HG02588 (cell line): ENCODE measurements at regions not wholly inside any gene's neighbourhood (a gene's known extent, or its start where the extent isn't known, plus 50 kb on each side); places are given as distances from the start of the nearest gene placed in this dataset.
"Not testable (repeated sequence)": the region's sequence is repeated elsewhere in the genome, so short reads cannot be mapped to it uniquely, and the experiment has no call there.

Source experiments
- ATAC-seq: cut with Tn5 transposase; IDR thresholded peaks from one replicate; pipeline ENCODE4 v1.9.1; 2021; ENCODE audit warnings: mild to moderate bottlenecking, moderate library complexity; ENCODE audit not compliant: unreplicated experiment

DNA sequence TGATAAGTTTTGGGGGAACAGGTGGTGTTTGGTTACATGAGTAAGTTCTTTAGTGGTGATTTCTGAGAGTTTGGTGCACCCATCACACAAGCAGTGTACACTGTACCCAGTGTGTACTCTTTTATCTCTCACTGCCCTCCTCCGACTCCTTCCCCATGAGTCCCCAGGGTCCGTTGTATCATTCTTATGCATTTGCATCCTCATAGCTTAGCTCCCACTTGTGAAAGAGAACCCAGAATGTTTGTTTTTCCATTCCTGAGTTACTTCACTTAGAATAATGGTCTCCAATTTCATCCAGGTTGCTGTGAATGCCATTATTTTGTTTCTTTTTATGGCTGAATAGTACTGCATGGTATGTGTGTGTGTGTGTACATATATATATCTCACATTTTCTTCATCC lies 295.8 kb upstream of the GRAMD2B start:
- ATAC-seq: not testable (repeated sequence)

- no peak for ATAC-seq
Measured at GRCh38 chr5:126129431-126129830, 293.8 kb upstream of the GRAMD2B start.

- ATAC-seq: no peak
Measured at GRCh38 chr5:126133424-126133823, 289.8 kb upstream of the GRAMD2B start.

GRCh38 chr5:126137891-126138280 lies 285.3 kb upstream of the GRAMD2B start:
- no peak for ATAC-seq

- no peak for ATAC-seq
Measured at GRCh38 chr5:126138281-126138931, 284.8 kb upstream of the GRAMD2B start.

DNA sequence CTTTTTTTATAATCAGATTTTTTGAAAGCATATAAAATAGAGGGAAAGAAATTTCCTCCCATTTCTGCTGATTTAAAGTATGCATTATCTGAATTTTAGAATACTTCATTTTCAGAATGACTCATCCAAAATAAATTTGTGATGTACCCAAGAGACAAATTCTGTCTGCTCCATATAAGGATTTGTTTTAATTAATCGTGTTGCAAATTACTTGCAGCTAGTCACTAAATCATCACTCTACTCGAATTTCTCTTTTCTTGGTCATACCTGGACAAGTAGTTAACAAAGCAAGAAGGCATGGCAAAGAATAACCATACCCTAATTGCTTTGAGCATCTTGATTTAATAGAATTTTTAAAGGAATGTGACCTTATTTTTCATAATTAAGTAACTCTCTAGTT lies 284.1 kb upstream of the GRAMD2B start:
- ATAC-seq: no peak

DNA sequence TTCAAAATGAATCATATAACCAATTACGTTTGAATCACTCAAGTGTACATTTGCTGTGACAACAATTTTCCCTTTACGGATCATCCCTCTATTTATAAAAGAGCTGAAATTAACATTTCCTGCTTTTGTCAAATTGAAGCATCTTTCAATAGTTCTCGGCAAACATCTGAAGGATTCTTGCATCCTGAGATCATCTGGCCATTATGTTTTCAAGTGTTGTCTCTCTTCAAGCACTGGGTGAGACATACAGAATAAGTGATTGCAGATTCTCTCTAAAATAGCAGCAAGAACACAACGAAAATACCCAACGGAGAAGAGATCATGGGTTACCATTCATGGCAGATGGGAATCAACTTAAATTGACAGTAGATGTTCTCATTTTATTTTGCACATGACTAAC lies 283.4 kb upstream of the GRAMD2B start:
- no peak for ATAC-seq

- ATAC-seq: no peak
Measured at GRCh38 chr5:126143622-126144021, 279.6 kb upstream of the GRAMD2B start.

GRCh38 chr5:126150319-126150718 lies 272.9 kb upstream of the GRAMD2B start:
- ATAC-seq: not testable (repeated sequence)

- not testable (repeated sequence) for ATAC-seq
Measured at GRCh38 chr5:126155298-126155697, 267.9 kb upstream of the GRAMD2B start.

- no peak for ATAC-seq
Measured at GRCh38 chr5:126166368-126166767, 256.8 kb upstream of the GRAMD2B start.

GRCh38 chr5:126168785-126169184 lies 254.4 kb upstream of the GRAMD2B start:
- ATAC-seq: no peak

GRCh38 chr5:126171916-126172315 lies 251.3 kb upstream of the GRAMD2B start:
- ATAC-seq: no peak

DNA sequence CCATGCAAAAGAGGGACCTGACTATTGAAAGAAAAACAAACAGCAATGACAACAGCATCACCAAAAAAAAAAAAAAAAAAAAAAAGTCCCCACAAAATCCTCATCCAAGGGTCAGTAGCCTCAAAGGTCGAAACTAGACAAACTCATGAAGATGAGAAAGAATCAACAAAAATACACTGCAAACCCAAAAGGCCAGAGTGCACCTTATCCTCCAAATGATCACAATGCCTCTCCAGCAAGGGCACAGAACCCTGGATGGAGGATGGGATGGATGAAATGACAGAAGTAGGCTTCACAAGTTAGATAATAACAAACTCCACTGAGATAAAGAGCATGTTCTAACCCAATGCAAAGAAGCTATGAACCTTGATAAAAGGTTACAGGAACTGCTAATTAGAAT lies 250.4 kb upstream of the GRAMD2B start:
- ATAC-seq: no peak

DNA sequence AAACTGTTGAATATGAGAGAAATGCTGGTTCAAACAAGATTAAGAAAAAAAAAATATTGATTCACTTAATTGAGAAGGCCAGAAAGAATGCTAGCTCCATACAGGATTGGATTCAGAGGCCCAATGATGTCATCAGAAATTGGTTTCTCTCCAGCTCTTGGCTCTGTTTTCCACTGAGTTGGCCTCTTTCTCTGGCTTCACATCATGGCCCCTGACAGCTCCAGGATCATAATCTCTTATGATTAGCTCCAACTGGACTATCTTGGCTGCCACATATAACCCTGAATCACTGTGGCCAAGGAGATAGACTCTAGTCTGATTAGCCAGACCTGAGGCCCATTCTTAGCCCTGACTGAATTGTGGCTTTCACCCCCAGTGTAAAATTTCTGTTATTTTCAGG lies 244.7 kb upstream of the GRAMD2B start:
- no peak for ATAC-seq

DNA sequence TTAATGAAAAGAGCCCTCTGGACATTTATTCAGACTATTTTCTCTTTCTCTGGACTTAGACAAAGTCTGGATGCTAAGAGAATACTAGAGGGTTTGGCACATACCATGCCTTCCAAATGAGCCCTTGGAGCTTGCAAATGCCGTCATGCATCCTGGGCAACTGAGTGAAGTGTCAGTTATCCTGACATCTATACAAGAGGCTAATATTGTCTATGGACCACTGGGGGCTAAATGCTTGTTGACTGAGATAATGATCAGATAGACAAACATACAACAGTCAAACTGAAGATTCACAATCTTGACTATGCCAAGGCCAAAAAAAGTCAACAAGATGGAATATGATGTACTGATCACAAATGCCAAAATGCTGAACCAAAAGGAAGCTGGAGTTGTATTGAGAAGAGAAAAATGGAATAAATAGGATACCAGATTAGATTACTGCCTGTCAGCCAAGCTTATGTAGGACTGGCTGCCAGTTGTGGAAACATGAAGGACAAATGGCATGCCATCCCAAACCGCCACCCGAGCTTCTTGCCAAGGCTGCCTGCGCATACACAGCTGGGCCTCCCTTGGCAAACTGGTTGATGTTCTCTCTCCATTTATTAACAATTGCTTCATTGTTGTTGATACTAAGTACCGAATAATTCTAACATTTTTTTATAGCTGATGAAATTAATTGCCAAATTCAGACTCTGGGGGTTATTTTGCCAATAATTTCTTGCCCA lies 240.1 kb upstream of the GRAMD2B start:
- no peak for ATAC-seq

DNA sequence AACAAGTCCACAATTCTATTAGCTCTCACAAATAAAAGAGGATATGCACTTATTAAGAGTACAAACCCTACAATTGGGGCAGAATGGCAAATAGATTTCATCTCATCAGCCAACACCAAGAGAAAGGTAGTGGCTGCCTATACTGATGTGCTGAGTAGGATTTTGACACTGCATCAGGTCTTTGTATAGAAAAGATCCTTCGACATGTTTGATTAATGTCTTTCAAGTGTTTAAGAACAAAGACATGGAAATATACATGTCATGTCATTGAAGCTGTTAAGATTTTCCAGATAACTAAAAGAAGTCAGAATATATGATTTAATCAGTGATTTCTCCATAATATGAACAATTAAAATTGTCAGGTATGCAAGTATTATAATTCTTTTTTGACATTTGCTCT lies 238.7 kb upstream of the GRAMD2B start:
- no peak for ATAC-seq

- ATAC-seq: no peak
Measured at GRCh38 chr5:126186210-126186609, 237.0 kb upstream of the GRAMD2B start.

DNA sequence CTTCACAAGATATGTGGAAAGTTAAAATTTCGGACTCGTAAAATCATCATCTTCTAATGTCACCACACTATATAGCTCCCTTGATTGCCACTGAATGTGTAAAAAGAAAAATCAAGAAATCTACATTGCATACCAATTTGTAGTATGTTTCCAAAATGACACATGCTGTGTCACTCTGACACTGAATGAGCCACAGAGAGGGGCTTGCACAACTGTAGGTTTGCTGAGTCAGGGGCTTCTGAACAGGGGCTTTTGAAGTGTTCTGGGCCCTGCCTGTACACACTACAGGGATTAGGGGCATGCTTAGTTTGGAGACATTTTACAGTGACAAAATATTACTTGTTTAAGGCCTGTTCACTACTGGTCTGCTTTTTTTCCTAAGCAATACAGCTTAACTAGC lies 234.4 kb upstream of the GRAMD2B start:
- no peak for ATAC-seq

DNA sequence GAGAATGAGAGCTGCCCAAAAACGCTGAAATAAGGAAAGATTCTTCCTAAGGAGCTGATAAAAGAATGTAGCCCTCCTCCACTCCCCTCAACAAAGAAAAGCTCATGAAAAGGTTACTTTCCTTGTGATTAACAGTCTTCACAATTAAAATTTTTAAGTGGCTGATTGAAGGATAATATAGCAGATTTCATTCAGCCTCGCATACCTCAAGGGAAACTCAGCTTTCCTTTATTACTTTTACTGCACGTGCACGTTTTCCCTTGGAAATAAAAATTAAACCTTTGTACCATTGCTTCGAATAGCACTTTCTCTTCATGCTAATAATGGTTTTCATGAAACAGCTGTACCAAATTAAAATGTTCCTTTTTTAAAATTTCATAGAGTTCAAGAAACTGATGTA lies 234.0 kb upstream of the GRAMD2B start:
- ATAC-seq: no peak

DNA sequence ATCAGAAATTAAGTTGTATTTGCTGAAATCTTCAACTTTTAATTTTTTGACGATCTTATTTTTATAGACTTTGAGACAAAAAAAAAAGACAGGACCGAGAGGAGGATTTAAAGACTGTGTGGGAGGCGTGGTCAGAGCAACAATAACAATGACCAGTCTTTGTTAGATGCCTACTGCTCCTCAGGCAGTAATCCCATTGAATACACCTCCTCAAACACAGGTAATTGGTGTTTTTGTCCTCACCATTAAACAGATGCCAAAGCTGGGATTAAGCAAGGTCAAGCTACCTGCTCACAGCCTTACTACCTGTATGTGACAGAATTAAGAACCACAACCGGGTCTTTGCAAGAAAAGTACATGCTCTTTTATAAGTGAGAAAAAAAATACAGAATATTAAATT lies 233.3 kb upstream of the GRAMD2B start:
- ATAC-seq: no peak

- ATAC-seq: no peak
Measured at GRCh38 chr5:126192226-126192625, 231.0 kb upstream of the GRAMD2B start.
